SW 1271 (cell line): ENCODE measurements at regions not wholly inside any gene's neighbourhood (a gene's known extent, or its start where the extent isn't known, plus 50 kb on each side); places are given as distances from the start of the nearest gene placed in this dataset.
"Not testable (repeated sequence)": the region's sequence is repeated elsewhere in the genome, so short reads cannot be mapped to it uniquely, and the experiment has no call there.

Source experiments
- DNase-seq, 2 experiments: peaks; one replicate each; lab custom pipeline; 2025; lab: John Stamatoyannopoulos, UW

GRCh38 chr5:17326600-17327037 lies 109.2 kb downstream of the BASP1 start:
- no peak for DNase-seq

GRCh38 chr5:17327048-17327625 lies 109.7 kb downstream of the BASP1 start:
- DNase-seq: no peak

- DNase-seq: no peak
Observed at GRCh38 chr5:17329571-17329970, 112.1 kb downstream of the BASP1 start.

GRCh38 chr5:17330386-17330785 lies 113.0 kb downstream of the BASP1 start:
- DNase-seq: no peak

- no peak for DNase-seq
Observed at GRCh38 chr5:17331651-17332050, 114.2 kb downstream of the BASP1 start.

- DNase-seq: no peak
Observed at GRCh38 chr5:17333755-17334154, 116.3 kb downstream of the BASP1 start.

GRCh38 chr5:17336054-17336453 lies 118.6 kb downstream of the BASP1 start:
- no peak for DNase-seq

GRCh38 chr5:17336723-17337122 lies 119.3 kb downstream of the BASP1 start:
- DNase-seq: not testable (repeated sequence)

- DNase-seq: no peak
Observed at GRCh38 chr5:17339841-17340240, 122.4 kb downstream of the BASP1 start.

GRCh38 chr5:17340379-17340778 lies 122.9 kb downstream of the BASP1 start:
- DNase-seq: no peak

GRCh38 chr5:17340819-17341218 lies 123.4 kb downstream of the BASP1 start:
- DNase-seq: no peak

- DNase-seq: peak; percentile 43 to 71
Observed at GRCh38 chr5:17343675-17344074, 126.2 kb downstream of the BASP1 start.

GRCh38 chr5:17346811-17347210 lies 129.4 kb downstream of the BASP1 start:
- no peak for DNase-seq

- DNase-seq: no peak
Observed at GRCh38 chr5:17352223-17352622, 134.8 kb downstream of the BASP1 start.

GRCh38 chr5:17354265-17354664 lies 136.8 kb downstream of the BASP1 start:
- no peak for DNase-seq

- no peak for DNase-seq
Observed at GRCh38 chr5:17355586-17356346, 138.3 kb downstream of the BASP1 start.

GRCh38 chr5:17356551-17356950 lies 139.1 kb downstream of the BASP1 start:
- DNase-seq: no peak

GRCh38 chr5:17357504-17357903 lies 140.1 kb downstream of the BASP1 start:
- DNase-seq: no peak

GRCh38 chr5:17358031-17358430 lies 140.0 kb upstream of the TAF11L2 start:
- DNase-seq: no peak

GRCh38 chr5:17359451-17360011 lies 138.5 kb upstream of the TAF11L2 start:
- no peak for DNase-seq

GRCh38 chr5:17360879-17361278 lies 137.2 kb upstream of the TAF11L2 start:
- no peak for DNase-seq

GRCh38 chr5:17361331-17361730 lies 136.7 kb upstream of the TAF11L2 start:
- no peak for DNase-seq
